ENCODE measurements at regions not wholly inside any gene's neighbourhood (a gene's known extent, or its start where the extent isn't known, plus 50 kb on each side); places are given as distances from the start of the nearest gene placed in this dataset.

DNA sequence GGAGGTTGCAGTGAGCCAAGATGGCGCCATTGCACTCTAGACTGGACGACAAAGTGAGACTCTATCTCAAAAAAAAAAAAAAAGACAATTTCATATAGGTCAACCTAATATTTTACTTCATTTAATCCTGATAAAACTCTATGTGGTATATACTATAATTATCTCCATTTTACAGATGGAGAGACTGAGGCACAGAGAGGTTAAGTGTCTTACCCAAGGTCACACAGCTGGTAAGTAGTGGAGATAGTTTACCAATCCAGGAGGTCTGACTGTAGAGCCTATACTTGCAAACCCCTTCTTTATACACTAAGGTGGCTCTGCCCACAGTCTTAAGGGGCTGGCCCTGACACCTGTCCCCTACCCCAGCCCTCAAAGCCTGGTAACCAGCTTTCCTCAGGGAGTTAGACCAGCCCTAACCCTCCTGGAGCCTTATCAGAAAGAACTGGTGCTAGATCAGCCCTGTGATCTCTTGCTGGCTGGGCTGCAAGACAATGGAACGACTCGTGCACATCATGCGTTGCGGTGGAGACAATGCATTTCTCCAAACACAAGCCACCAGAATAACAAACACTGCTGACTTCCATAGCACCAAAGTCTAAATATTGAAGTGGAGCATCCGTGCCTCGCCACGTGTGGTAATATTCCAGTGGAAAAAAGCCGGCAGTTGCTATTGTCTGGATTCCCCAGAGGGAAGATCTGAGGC, 60.0 kb upstream of the SMAD3 start (continued):
- no peak for TF ChIP-seq TAF1 (IDR thresholded peaks at IDR 0.05; ENCODE audit: low read depth, low read length)
- no peak for TF ChIP-seq HDAC2 (IDR thresholded peaks at IDR 0.05; ENCODE audit: borderline replicate concordance in 1 of 2, low read depth in 2 of 2, low read length in 2 of 2)
- TF ChIP-seq BRCA1 (IDR thresholded peaks at IDR 0.05; ENCODE audit: low read depth, low read length): no peak
- no peak for TF ChIP-seq YY1 (IDR thresholded peaks at IDR 0.05; ENCODE audit: low read depth, low read length)
